Adrenal gland (tissue), 5 donors: ENCODE measurements at regions not wholly inside any gene's neighbourhood (a gene's known extent, or its start where the extent isn't known, plus 50 kb on each side); places are given as distances from the start of the nearest gene placed in this dataset.

Source experiments
- POLR2A ChIP-seq, 2 donors: fragments of 450-650 bp; IDR thresholded peaks; one replicate each; pipeline ENCODE4 v1.6.1; 2017; ENCODE audit warnings: antibody characterized with exemption in 2 of 2, mild to moderate bottlenecking in 2 of 2, moderate library complexity in 1 of 2
- TF ChIP-seq, protein P1 (sequence below), 6 experiments: fragments of 450-650 bp in 4 of 6; fragments of 200-600 bp in 2 of 6; sonication (generic) in 1 of 6; IDR thresholded peaks; 1 replicate in 5 of 6; 2 replicates in 1 of 6; pipeline versions ENCODE4 v1.5.1 to v1.8.0; 2016 to 2021; ENCODE audit warnings: antibody characterized with exemption in 6 of 6, mild to moderate bottlenecking in 2 of 6, moderate library complexity in 1 of 6
- donor health status: DM: no; HTN: no; CAD: no.

DNA sequence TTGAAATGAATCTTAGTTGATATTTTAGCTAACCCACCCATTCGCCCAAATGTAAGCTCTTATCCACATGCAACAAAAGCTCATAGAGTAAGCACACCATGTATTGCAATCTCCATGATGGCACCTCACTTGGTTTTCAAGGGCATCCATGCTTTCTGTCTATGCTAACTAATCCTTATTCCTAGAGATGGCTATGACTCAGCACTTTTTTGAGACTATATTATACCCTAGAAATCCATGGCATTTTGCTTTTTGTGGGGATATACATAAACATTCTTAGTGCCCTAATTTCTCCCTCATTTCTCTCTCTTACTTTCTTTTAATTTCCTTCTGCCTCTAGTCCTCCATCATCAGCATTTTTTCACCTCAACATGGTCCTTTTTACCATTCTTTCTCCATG, 168.5 kb upstream of the STT3B start:
- TF ChIP-seq, protein P1, sequence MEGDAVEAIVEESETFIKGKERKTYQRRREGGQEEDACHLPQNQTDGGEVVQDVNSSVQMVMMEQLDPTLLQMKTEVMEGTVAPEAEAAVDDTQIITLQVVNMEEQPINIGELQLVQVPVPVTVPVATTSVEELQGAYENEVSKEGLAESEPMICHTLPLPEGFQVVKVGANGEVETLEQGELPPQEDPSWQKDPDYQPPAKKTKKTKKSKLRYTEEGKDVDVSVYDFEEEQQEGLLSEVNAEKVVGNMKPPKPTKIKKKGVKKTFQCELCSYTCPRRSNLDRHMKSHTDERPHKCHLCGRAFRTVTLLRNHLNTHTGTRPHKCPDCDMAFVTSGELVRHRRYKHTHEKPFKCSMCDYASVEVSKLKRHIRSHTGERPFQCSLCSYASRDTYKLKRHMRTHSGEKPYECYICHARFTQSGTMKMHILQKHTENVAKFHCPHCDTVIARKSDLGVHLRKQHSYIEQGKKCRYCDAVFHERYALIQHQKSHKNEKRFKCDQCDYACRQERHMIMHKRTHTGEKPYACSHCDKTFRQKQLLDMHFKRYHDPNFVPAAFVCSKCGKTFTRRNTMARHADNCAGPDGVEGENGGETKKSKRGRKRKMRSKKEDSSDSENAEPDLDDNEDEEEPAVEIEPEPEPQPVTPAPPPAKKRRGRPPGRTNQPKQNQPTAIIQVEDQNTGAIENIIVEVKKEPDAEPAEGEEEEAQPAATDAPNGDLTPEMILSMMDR (IDR thresholded peaks at IDR 0.05): no peak
- TF ChIP-seq POLR2A (IDR thresholded peaks at IDR 0.05): no peak
